K562 (cell line): ENCODE measurements at regions not wholly inside any gene's neighbourhood (a gene's known extent, or its start where the extent isn't known, plus 50 kb on each side); places are given as distances from the start of the nearest gene placed in this dataset.

ENCODE experiments used
- ATAC-seq: fragments of 200-7000 bp; cut with Tn5 transposase; 3 replicates; pipeline ENCODE4 v1.9.1; 2020; ENCODE audit warnings: moderate library complexity
- BruUV-seq: library from RNA; stranded (reverse); fragments of 400-500 nt; replicated peaks from 2 replicates; lab custom pipeline; 2021; lab: Mats Ljungman, UMichigan
- CTCF ChIA-PET: fragments of 300-600 bp; formaldehyde crosslinking; extraction: SDS; loops from one replicate; lab custom pipeline; 2021; ENCODE audit warnings: low intra/inter-chr PET ratio; lab: Yijun Ruan, JAX
- POLR2A ChIA-PET: fragments of 300-600, 350-650 bp; sonication (Branson Sonifier 250); formaldehyde crosslinking; extraction: SDS; loops from one replicate; lab custom pipeline; 2021; ENCODE audit warnings: antibody characterized with exemption, inconsistent platforms; lab: Yijun Ruan, JAX
- DNase-seq, 4 experiments: peaks; one replicate each; pipeline versions ENCODE4 v3.0.0 to v3.0.0-alpha.2; 2011 to 2018; ENCODE audit warnings: low spot score in 3 of 4, mixed read lengths in 3 of 4; ENCODE audit errors: extremely low read depth in 1 of 4
- FAIRE-seq: peaks from 2 replicates; lab custom pipeline; 2011; peaks lifted over from hg19 to GRCh38; lab: Jason Lieb, UNC
- H2AFZ ChIP-seq: 2 replicates; pipeline ENCODE4 v1.6.0; 2011; ENCODE audit warnings: low read depth, low read length, control low read depth, inconsistent platforms
- H3K27ac ChIP-seq: fragments of 200-600 bp; 3 replicates; pipeline ENCODE4 v1.8.0; 2011; ENCODE audit warnings: low read depth, mild to moderate bottlenecking, control low read depth, inconsistent platforms, low read length, moderate library complexity, mixed read lengths; ENCODE audit errors: extremely low read depth
- H3K27me3 ChIP-seq, 2 experiments: fragments of 300-600 bp in 1 of 2; 2 replicates in 1 of 2; 3 replicates in 1 of 2; pipeline versions ENCODE4 v1.6.0 to v1.8.0; 2011; ENCODE audit warnings: inconsistent platforms in 2 of 2, low read length in 2 of 2, mild to moderate bottlenecking in 1 of 2, mixed read lengths in 1 of 2, moderate library complexity in 1 of 2; ENCODE audit not compliant: control insufficient read depth in 2 of 2, insufficient read depth in 2 of 2
- H3K36me3 ChIP-seq: fragments of 300-600 bp; 3 replicates; pipeline ENCODE4 v1.8.0; 2011; ENCODE audit warnings: mild to moderate bottlenecking, low read length, inconsistent platforms; ENCODE audit not compliant: control insufficient read depth, insufficient read depth
- H3K4me1 ChIP-seq, 2 experiments: fragments of 200-600 bp in 1 of 2; replicated peaks in 1 of 2; 2 replicates in 1 of 2; 3 replicates in 1 of 2; pipeline versions ENCODE4 v1.5.1 to v1.8.0; 2011; ENCODE audit warnings: inconsistent platforms in 2 of 2, low read length in 2 of 2, mild to moderate bottlenecking in 1 of 2, mixed read lengths in 1 of 2, moderate library complexity in 1 of 2; ENCODE audit not compliant: control insufficient read depth in 2 of 2, insufficient read depth in 2 of 2
- H3K4me2 ChIP-seq: 2 replicates; pipeline ENCODE4 v1.6.1; 2011; ENCODE audit warnings: low read length, control low read depth, inconsistent platforms, mixed read lengths; ENCODE audit not compliant: insufficient read depth
- H3K4me3 ChIP-seq: fragments of 200-600 bp; sonication (generic), shearing (Covaris generic); 2 replicates; pipeline ENCODE4 v1.5.1; 2016; ENCODE audit warnings: control low read depth, inconsistent platforms
- H3K79me2 ChIP-seq: fragments of 200-600 bp; 3 replicates; pipeline ENCODE4 v1.8.0; 2011; ENCODE audit warnings: low read length, inconsistent platforms; ENCODE audit not compliant: control insufficient read depth, insufficient read depth
- H3K9ac ChIP-seq, 2 experiments: 2 replicates each; pipeline versions ENCODE4 v1.6.0 to v1.6.1; 2011; ENCODE audit warnings: low read depth in 2 of 2, low read length in 2 of 2, control low read depth in 1 of 2, inconsistent platforms in 1 of 2, mild to moderate bottlenecking in 1 of 2, mixed read lengths in 1 of 2; ENCODE audit not compliant: insufficient read depth in 1 of 2
- H3K9me1 ChIP-seq: one replicate; pipeline ENCODE4 v1.6.0; 2011; ENCODE audit warnings: inconsistent platforms, mild to moderate bottlenecking, low read length, moderate library complexity; ENCODE audit not compliant: control insufficient read depth, insufficient read depth
- H3K9me3 ChIP-seq: replicated peaks from 2 replicates; pipeline ENCODE4 v1.5.1; 2011; ENCODE audit warnings: low read depth, low read length, inconsistent platforms; ENCODE audit not compliant: control insufficient read depth, insufficient read depth
- H4K20me1 ChIP-seq: replicated peaks from 2 replicates; pipeline ENCODE4 v1.6.1; 2011; ENCODE audit warnings: low read length, inconsistent platforms, mixed read lengths; ENCODE audit not compliant: control insufficient read depth, insufficient read depth
- KHSRP ChIP-seq: fragments of 450-650 bp; IDR thresholded peaks from 2 replicates; pipeline ENCODE4 v1.6.1; 2017
- L3MBTL2 ChIP-seq: fragments of 450-650 bp; IDR thresholded peaks from 2 replicates; pipeline ENCODE4 v1.6.1; 2016; ENCODE audit warnings: mild to moderate bottlenecking, moderate library complexity
- RFX7 ChIP-seq: fragments of 250-450 bp; sonication (Bioruptor Pico); IDR thresholded peaks from 2 replicates; pipeline ENCODE4 v1.5.1; 2021; ENCODE audit warnings: mild to moderate bottlenecking
- SAFB2 ChIP-seq: fragments of 200-400 bp; formaldehyde crosslinking; IDR thresholded peaks from 2 replicates; pipeline ENCODE4 v1.6.1; 2018; ENCODE audit warnings: borderline replicate concordance, low read length, low read depth, moderate library complexity; ENCODE audit not compliant: severe bottlenecking
- XRCC3 ChIP-seq: fragments of 450-650 bp; IDR thresholded peaks from 2 replicates; pipeline ENCODE4 v1.6.1; 2017; ENCODE audit warnings: mild to moderate bottlenecking, moderate library complexity
- ZFP1 ChIP-seq: fragments of 450-650 bp; formaldehyde crosslinking; IDR thresholded peaks from 2 replicates; pipeline ENCODE4 v1.4.0; 2020; ENCODE audit warnings: mild to moderate bottlenecking, mixed read lengths
- ZFP36 ChIP-seq: fragments of 150-350 bp; IDR thresholded peaks from 2 replicates; pipeline ENCODE4 v1.6.1; 2018; ENCODE audit warnings: low read length, low read depth; ENCODE audit not compliant: partially characterized antibody
- ZNF124 ChIP-seq: sonication (generic); formaldehyde crosslinking; IDR thresholded peaks from 2 replicates; pipeline ENCODE4 v1.8.1; 2022; ENCODE audit warnings: missing genetic modification reagents
- ZSCAN32 ChIP-seq: fragments of 450-650 bp; formaldehyde crosslinking; IDR thresholded peaks from 2 replicates; pipeline ENCODE4 v1.4.0; 2020; ENCODE audit warnings: mild to moderate bottlenecking, moderate library complexity
- WGBS: fragments of 100-300 bp; shearing (Covaris generic); methylation state at CpG from one replicate; pipeline ENCODE4 v1.1.6; 2016; ENCODE audit warnings: low coverage, mixed read lengths; ENCODE audit not compliant: insufficient coverage; ENCODE audit errors: missing lambda C conversion rate; 5-methylcytosine and 5-hydroxymethylcytosine counted together
- in situ Hi-C: fragments of 300-500 bp; cut with MboI; formaldehyde crosslinking; loops from 4 replicates; pipeline ENCODE4 v1.15.0; 2018; ENCODE audit warnings: inconsistent platforms, mixed read lengths
- intact Hi-C: fragments of 100-400 bp; cut with micrococcal nuclease; formaldehyde crosslinking; loops from 2 replicates; pipeline ENCODE4 v1.14.2; 2022
- TF ChIP-seq, protein P1 (sequence below), 2 experiments: IDR thresholded peaks; 2 replicates each; pipeline ENCODE4 v1.6.1; 2011; ENCODE audit warnings: borderline replicate concordance in 1 of 2, control low read depth in 1 of 2, low read depth in 1 of 2, low read length in 1 of 2, mild to moderate bottlenecking in 1 of 2, mixed read lengths in 1 of 2, moderate library complexity in 1 of 2; ENCODE audit not compliant: insufficient read depth in 1 of 2, insufficient read length in 1 of 2, poor library complexity in 1 of 2, severe bottlenecking in 1 of 2; ENCODE audit errors: extremely low read depth in 1 of 2
- TF ChIP-seq, protein P2 (sequence below): fragments of 250-450 bp; sonication (Bioruptor Pico); IDR thresholded peaks from 2 replicates; pipeline ENCODE4 v1.5.0; 2021
- TF ChIP-seq, protein P3 (sequence below): fragments of 250-450 bp; sonication (Bioruptor Pico); IDR thresholded peaks from 2 replicates; pipeline ENCODE4 v1.5.0; 2021
- TF ChIP-seq, protein P4 (sequence below): sonication (generic); formaldehyde crosslinking; IDR thresholded peaks from 2 replicates; pipeline ENCODE4 v1.9.0; 2022; ENCODE audit warnings: mild to moderate bottlenecking, missing genetic modification reagents

DNA sequence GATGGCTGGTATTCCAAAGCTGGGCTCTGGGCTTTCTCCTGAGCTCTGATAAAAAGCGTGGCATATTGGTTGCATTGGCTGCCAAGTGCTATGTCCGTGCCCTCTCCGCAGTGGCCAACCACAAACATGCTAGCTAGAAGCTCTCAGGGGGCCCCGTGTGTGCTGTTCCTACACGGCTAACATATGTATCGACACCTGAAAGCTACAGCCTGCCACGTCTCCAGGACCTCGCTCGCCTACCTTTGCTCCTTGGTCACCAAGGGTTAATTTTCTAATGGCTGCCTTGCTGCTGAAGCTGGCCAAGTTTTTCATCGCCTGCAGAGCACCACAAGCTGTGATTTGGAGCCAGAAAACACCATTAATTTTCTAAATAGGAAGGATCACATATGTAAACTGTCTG, 888.4 kb downstream of the BCL11A start:
- WGBS: 0% methylated on average over 10 of the region's 10 CpGs
- DNase-seq: no peak
- TF ChIP-seq RFX7 (CRISPR knock-in tag) (no peak), KHSRP (no peak), ZNF124 (no peak), ZSCAN32 (CRISPR knock-in tag) (no peak), XRCC3 (no peak), ZFP36 (no peak), L3MBTL2 (no peak), SAFB2 (no peak), ZFP1 (CRISPR knock-in tag) (no peak)
- TF ChIP-seq, protein P1, sequence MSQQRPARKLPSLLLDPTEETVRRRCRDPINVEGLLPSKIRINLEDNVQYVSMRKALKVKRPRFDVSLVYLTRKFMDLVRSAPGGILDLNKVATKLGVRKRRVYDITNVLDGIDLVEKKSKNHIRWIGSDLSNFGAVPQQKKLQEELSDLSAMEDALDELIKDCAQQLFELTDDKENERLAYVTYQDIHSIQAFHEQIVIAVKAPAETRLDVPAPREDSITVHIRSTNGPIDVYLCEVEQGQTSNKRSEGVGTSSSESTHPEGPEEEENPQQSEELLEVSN (IDR thresholded peaks at IDR 0.05; ENCODE audit: borderline replicate concordance in 1 of 2, extremely low read depth in 1 of 2, insufficient read depth in 1 of 2, insufficient read length in 1 of 2, low read depth in 1 of 2, low read length in 1 of 2, poor library complexity in 1 of 2, severe bottlenecking in 1 of 2): no peak
- TF ChIP-seq, protein P2, sequence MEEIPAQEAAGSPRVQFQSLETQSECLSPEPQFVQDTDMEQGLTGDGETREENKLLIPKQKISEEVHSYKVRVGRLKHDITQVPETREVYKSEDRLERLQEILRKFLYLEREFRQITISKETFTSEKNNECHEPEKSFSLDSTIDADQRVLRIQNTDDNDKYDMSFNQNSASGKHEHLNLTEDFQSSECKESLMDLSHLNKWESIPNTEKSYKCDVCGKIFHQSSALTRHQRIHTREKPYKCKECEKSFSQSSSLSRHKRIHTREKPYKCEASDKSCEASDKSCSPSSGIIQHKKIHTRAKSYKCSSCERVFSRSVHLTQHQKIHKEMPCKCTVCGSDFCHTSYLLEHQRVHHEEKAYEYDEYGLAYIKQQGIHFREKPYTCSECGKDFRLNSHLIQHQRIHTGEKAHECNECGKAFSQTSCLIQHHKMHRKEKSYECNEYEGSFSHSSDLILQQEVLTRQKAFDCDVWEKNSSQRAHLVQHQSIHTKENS: no peak
- TF ChIP-seq, protein P3, sequence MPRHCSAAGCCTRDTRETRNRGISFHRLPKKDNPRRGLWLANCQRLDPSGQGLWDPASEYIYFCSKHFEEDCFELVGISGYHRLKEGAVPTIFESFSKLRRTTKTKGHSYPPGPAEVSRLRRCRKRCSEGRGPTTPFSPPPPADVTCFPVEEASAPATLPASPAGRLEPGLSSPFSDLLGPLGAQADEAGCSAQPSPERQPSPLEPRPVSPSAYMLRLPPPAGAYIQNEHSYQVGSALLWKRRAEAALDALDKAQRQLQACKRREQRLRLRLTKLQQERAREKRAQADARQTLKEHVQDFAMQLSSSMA: no peak
- TF ChIP-seq, protein P4, sequence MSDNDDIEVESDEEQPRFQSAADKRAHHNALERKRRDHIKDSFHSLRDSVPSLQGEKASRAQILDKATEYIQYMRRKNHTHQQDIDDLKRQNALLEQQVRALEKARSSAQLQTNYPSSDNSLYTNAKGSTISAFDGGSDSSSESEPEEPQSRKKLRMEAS (CRISPR knock-in tag): no peak
- in situ Hi-C loops (no loop called here), intact Hi-C loops (no loop called here)
- no peaks in the 10 kb centered on the region for H4K20me1 ChIP-seq
- FAIRE-seq: no peak
- H3K9me1 ChIP-seq: no peaks in the 10 kb centered on the region
- H3K9ac ChIP-seq: no peak overlapping the region
- H3K4me3 ChIP-seq: no peak overlapping the region
- H3K36me3 ChIP-seq: no peaks in the 10 kb centered on the region
- H3K79me2 ChIP-seq: no peaks in the 10 kb centered on the region
- H2AFZ ChIP-seq: no peak overlapping the region
- no peak for ATAC-seq
- no peaks in the 10 kb centered on the region for H3K4me1 ChIP-seq
- ChIA-PET CTCF (no interaction called here), POLR2A (no interaction called here)
- no TSS peak for BruUV-seq
- H3K27ac ChIP-seq: no peak overlapping the region
- no peaks in the 10 kb centered on the region for H3K27me3 ChIP-seq
- H3K4me2 ChIP-seq: no peak overlapping the region
- no peaks in the 10 kb centered on the region for H3K9me3 ChIP-seq
